ENCODE measurements at regions not wholly inside any gene's neighbourhood (a gene's known extent, or its start where the extent isn't known, plus 50 kb on each side); places are given as distances from the start of the nearest gene placed in this dataset.
"Not testable (repeated sequence)": the region's sequence is repeated elsewhere in the genome, so short reads cannot be mapped to it uniquely, and the experiment has no call there.

GRCh38 chr2:87334888-87335287 lies 313.2 kb upstream of the PLGLB1 start:
- not testable (repeated sequence) for H3K4me1 ChIP-seq (ENCODE audit: control insufficient read depth in 4 of 4, insufficient read depth in 4 of 4, low read length in 3 of 4); H3K27me3 ChIP-seq (ENCODE audit: control insufficient read depth in 4 of 4, insufficient read depth in 4 of 4, low read length in 3 of 4); H3K4me3 ChIP-seq (ENCODE audit: low read depth in 1 of 3, low read length in 3 of 3); H3K36me3 ChIP-seq (ENCODE audit: control insufficient read depth in 4 of 4, insufficient read depth in 3 of 4, low read depth in 1 of 4, low read length in 3 of 4); H3K27ac ChIP-seq (ENCODE audit: low read depth in 1 of 2, low read length in 2 of 2); DNase-seq (ENCODE audit: low spot score); H3K9ac ChIP-seq (ENCODE audit: low read depth in 1 of 2, low read length in 2 of 2); H3K9me3 ChIP-seq (ENCODE audit: control insufficient read depth in 4 of 4, low read length in 3 of 4)
- 44% methylated on average over 2 of the region's 2 CpGs for WGBS

- 7% methylated on average over 1 of the region's 1 CpG for whole genome bisulfite sequencing
- not testable (repeated sequence) for H3K9me3 ChIP-seq (ENCODE audit: control insufficient read depth in 4 of 4, low read length in 3 of 4); H3K4me1 ChIP-seq (ENCODE audit: control insufficient read depth in 4 of 4, insufficient read depth in 4 of 4, low read length in 3 of 4); H3K4me3 ChIP-seq (ENCODE audit: low read depth in 1 of 3, low read length in 3 of 3); H3K27ac ChIP-seq (ENCODE audit: low read depth in 1 of 2, low read length in 2 of 2); H3K27me3 ChIP-seq (ENCODE audit: control insufficient read depth in 4 of 4, insufficient read depth in 4 of 4, low read length in 3 of 4); H3K36me3 ChIP-seq (ENCODE audit: control insufficient read depth in 4 of 4, insufficient read depth in 3 of 4, low read depth in 1 of 4, low read length in 3 of 4); H3K9ac ChIP-seq (ENCODE audit: low read depth in 1 of 2, low read length in 2 of 2); DNase-seq (ENCODE audit: low spot score)
- TF ChIP-seq JUND (IDR thresholded peaks at IDR 0.05), result peak in 1 of 2 donors; percentile 15
- peak; percentile 27 to 49 for TF ChIP-seq HNF4A (conservative IDR thresholded peaks at IDR 0.05)
These were observed 317.4 kb upstream of the PLGLB1 start for GRCh38 chr2:87338998-87339397.

DNA sequence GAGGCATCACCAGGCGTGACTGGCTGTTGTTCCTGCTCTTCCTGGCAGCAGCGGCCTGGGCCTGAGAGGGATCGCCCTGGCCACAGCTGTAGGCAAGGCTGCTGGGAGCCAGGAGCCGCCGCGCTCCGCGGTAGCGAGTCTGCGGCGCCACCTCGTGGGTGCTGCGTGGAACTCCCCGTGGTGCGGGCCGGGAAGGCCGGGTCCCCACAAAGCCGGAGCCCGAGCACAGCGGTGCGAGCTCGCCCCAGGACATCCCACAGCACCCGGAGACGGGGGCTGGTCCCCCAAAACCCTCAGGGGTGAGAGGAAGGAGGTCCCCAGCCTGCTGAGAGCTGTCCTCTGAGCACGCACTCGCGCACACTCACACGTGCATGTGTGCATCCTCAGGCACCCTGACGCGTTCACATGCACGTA lies 320.0 kb upstream of the PLGLB1 start:
- H3K9me3 ChIP-seq (ENCODE audit: control insufficient read depth in 4 of 4, low read length in 3 of 4); H3K36me3 ChIP-seq (ENCODE audit: control insufficient read depth in 4 of 4, insufficient read depth in 3 of 4, low read depth in 1 of 4, low read length in 3 of 4); H3K9ac ChIP-seq (ENCODE audit: low read depth in 1 of 2, low read length in 2 of 2); H3K4me3 ChIP-seq (ENCODE audit: low read depth in 1 of 3, low read length in 3 of 3); H3K4me1 ChIP-seq (ENCODE audit: control insufficient read depth in 4 of 4, insufficient read depth in 4 of 4, low read length in 3 of 4); H3K27ac ChIP-seq (ENCODE audit: low read depth in 1 of 2, low read length in 2 of 2); H3K27me3 ChIP-seq (ENCODE audit: control insufficient read depth in 4 of 4, insufficient read depth in 4 of 4, low read length in 3 of 4): not testable (repeated sequence)
- DNase-seq (ENCODE audit: low spot score), result peak; percentile 50
- 18% methylated on average over 31 of the region's 31 CpGs for WGBS
- TF ChIP-seq CTCF (IDR thresholded peaks at IDR 0.05; ENCODE audit: low read depth, low read length, missing input control), result peak; percentile 53
- TF ChIP-seq RAD21 (IDR thresholded peaks at IDR 0.05), result peak; percentile 73 to 80

- not testable (repeated sequence) for DNase-seq (ENCODE audit: low spot score)
These were observed 320.5 kb upstream of the PLGLB1 start for GRCh38 chr2:87342175-87342574.

GRCh38 chr2:87343347-87343746 lies 321.7 kb upstream of the PLGLB1 start:
- H3K4me3 ChIP-seq (ENCODE audit: low read depth in 1 of 3, low read length in 3 of 3); H3K27me3 ChIP-seq (ENCODE audit: control insufficient read depth in 4 of 4, insufficient read depth in 4 of 4, low read length in 3 of 4); H3K4me1 ChIP-seq (ENCODE audit: control insufficient read depth in 4 of 4, insufficient read depth in 4 of 4, low read length in 3 of 4); DNase-seq (ENCODE audit: low spot score); H3K9ac ChIP-seq (ENCODE audit: low read depth in 1 of 2, low read length in 2 of 2); H3K36me3 ChIP-seq (ENCODE audit: control insufficient read depth in 4 of 4, insufficient read depth in 3 of 4, low read depth in 1 of 4, low read length in 3 of 4); H3K9me3 ChIP-seq (ENCODE audit: control insufficient read depth in 4 of 4, low read length in 3 of 4); H3K27ac ChIP-seq (ENCODE audit: low read depth in 1 of 2, low read length in 2 of 2): not testable (repeated sequence)
- WGBS, result 66% methylated on average over 6 of the region's 6 CpGs

More at GRCh38 chr2:87342175-87342574, 320.5 kb upstream of the PLGLB1 start:
- 83% methylated on average over 23 of the region's 24 CpGs for WGBS
- H3K36me3 ChIP-seq (ENCODE audit: control insufficient read depth in 4 of 4, insufficient read depth in 3 of 4, low read depth in 1 of 4, low read length in 3 of 4); H3K27ac ChIP-seq (ENCODE audit: low read depth in 1 of 2, low read length in 2 of 2); H3K9me3 ChIP-seq (ENCODE audit: control insufficient read depth in 4 of 4, low read length in 3 of 4); H3K4me3 ChIP-seq (ENCODE audit: low read depth in 1 of 3, low read length in 3 of 3); H3K9ac ChIP-seq (ENCODE audit: low read depth in 1 of 2, low read length in 2 of 2); H3K4me1 ChIP-seq (ENCODE audit: control insufficient read depth in 4 of 4, insufficient read depth in 4 of 4, low read length in 3 of 4); H3K27me3 ChIP-seq (ENCODE audit: control insufficient read depth in 4 of 4, insufficient read depth in 4 of 4, low read length in 3 of 4): not testable (repeated sequence)

- DNase-seq (ENCODE audit: low spot score); H3K27me3 ChIP-seq (ENCODE audit: control insufficient read depth in 4 of 4, insufficient read depth in 4 of 4, low read length in 3 of 4); H3K4me3 ChIP-seq (ENCODE audit: low read depth in 1 of 3, low read length in 3 of 3); H3K27ac ChIP-seq (ENCODE audit: low read depth in 1 of 2, low read length in 2 of 2); H3K4me1 ChIP-seq (ENCODE audit: control insufficient read depth in 4 of 4, insufficient read depth in 4 of 4, low read length in 3 of 4); H3K9me3 ChIP-seq (ENCODE audit: control insufficient read depth in 4 of 4, low read length in 3 of 4); H3K9ac ChIP-seq (ENCODE audit: low read depth in 1 of 2, low read length in 2 of 2); H3K36me3 ChIP-seq (ENCODE audit: control insufficient read depth in 4 of 4, insufficient read depth in 3 of 4, low read depth in 1 of 4, low read length in 3 of 4): not testable (repeated sequence)
- 87% methylated on average over 12 of the region's 12 CpGs for whole genome bisulfite sequencing
These were observed 323.6 kb upstream of the PLGLB1 start for GRCh38 chr2:87345283-87345682.

GRCh38 chr2:87348556-87348955 lies 326.9 kb upstream of the PLGLB1 start:
- H3K27me3 ChIP-seq (ENCODE audit: control insufficient read depth in 4 of 4, insufficient read depth in 4 of 4, low read length in 3 of 4); H3K27ac ChIP-seq (ENCODE audit: low read depth in 1 of 2, low read length in 2 of 2); H3K36me3 ChIP-seq (ENCODE audit: control insufficient read depth in 4 of 4, insufficient read depth in 3 of 4, low read depth in 1 of 4, low read length in 3 of 4); DNase-seq (ENCODE audit: low spot score); H3K4me3 ChIP-seq (ENCODE audit: low read depth in 1 of 3, low read length in 3 of 3); H3K4me1 ChIP-seq (ENCODE audit: control insufficient read depth in 4 of 4, insufficient read depth in 4 of 4, low read length in 3 of 4); H3K9ac ChIP-seq (ENCODE audit: low read depth in 1 of 2, low read length in 2 of 2); H3K9me3 ChIP-seq (ENCODE audit: control insufficient read depth in 4 of 4, low read length in 3 of 4): not testable (repeated sequence)
- WGBS, result 71% methylated on average over 48 of the region's 56 CpGs

GRCh38 chr2:87349006-87349405 lies 327.4 kb upstream of the PLGLB1 start:
- H3K9me3 ChIP-seq (ENCODE audit: control insufficient read depth in 4 of 4, low read length in 3 of 4); H3K4me3 ChIP-seq (ENCODE audit: low read depth in 1 of 3, low read length in 3 of 3); H3K27me3 ChIP-seq (ENCODE audit: control insufficient read depth in 4 of 4, insufficient read depth in 4 of 4, low read length in 3 of 4); DNase-seq (ENCODE audit: low spot score); H3K9ac ChIP-seq (ENCODE audit: low read depth in 1 of 2, low read length in 2 of 2); H3K27ac ChIP-seq (ENCODE audit: low read depth in 1 of 2, low read length in 2 of 2); H3K4me1 ChIP-seq (ENCODE audit: control insufficient read depth in 4 of 4, insufficient read depth in 4 of 4, low read length in 3 of 4); H3K36me3 ChIP-seq (ENCODE audit: control insufficient read depth in 4 of 4, insufficient read depth in 3 of 4, low read depth in 1 of 4, low read length in 3 of 4): not testable (repeated sequence)
- WGBS, result 90% methylated on average over 38 of the region's 53 CpGs
